ENCODE measurements at regions not wholly inside any gene's neighbourhood (a gene's known extent, or its start where the extent isn't known, plus 50 kb on each side); places are given as distances from the start of the nearest gene placed in this dataset.
"Not testable (repeated sequence)": the region's sequence is repeated elsewhere in the genome, so short reads cannot be mapped to it uniquely, and the experiment has no call there.

GRCh38 chr6:165770397-165771082 lies 107.5 kb upstream of the PDE10A start:
- no peak for DNase-seq

GRCh38 chr6:165769884-165770283 lies 106.8 kb upstream of the PDE10A start:
- DNase-seq: no peak

GRCh38 chr6:165769401-165769800 lies 106.4 kb upstream of the PDE10A start:
- DNase-seq: no peak

GRCh38 chr6:165768961-165769360 lies 105.9 kb upstream of the PDE10A start:
- no peak for DNase-seq

GRCh38 chr6:165767228-165767627 lies 104.2 kb upstream of the PDE10A start:
- no peak for DNase-seq

GRCh38 chr6:165766457-165766856 lies 103.4 kb upstream of the PDE10A start:
- no peak for DNase-seq

- DNase-seq: no peak
These were observed 103.0 kb upstream of the PDE10A start for GRCh38 chr6:165766026-165766425.

GRCh38 chr6:165765256-165765655 lies 102.2 kb upstream of the PDE10A start:
- not testable (repeated sequence) for DNase-seq

GRCh38 chr6:165762876-165763275 lies 99.8 kb upstream of the PDE10A start:
- DNase-seq: no peak

- DNase-seq: no peak
These were observed 99.1 kb upstream of the PDE10A start for GRCh38 chr6:165762125-165762524.

GRCh38 chr6:165760803-165761185 lies 97.8 kb upstream of the PDE10A start:
- no peak for DNase-seq

GRCh38 chr6:165760126-165760802 lies 97.2 kb upstream of the PDE10A start:
- DNase-seq: no peak

GRCh38 chr6:165758441-165758840 lies 95.4 kb upstream of the PDE10A start:
- DNase-seq: no peak

- DNase-seq: no peak
These were observed 92.5 kb upstream of the PDE10A start for GRCh38 chr6:165755583-165755982.

GRCh38 chr6:165753506-165753905 lies 90.5 kb upstream of the PDE10A start:
- DNase-seq: no peak

- DNase-seq: no peak
These were observed 89.4 kb upstream of the PDE10A start for GRCh38 chr6:165752451-165752850.

- DNase-seq: no peak
These were observed 88.4 kb upstream of the PDE10A start for GRCh38 chr6:165751486-165751885.

GRCh38 chr6:165749163-165749562 lies 86.1 kb upstream of the PDE10A start:
- DNase-seq: no peak

GRCh38 chr6:165748390-165748789 lies 85.3 kb upstream of the PDE10A start:
- DNase-seq: no peak

- DNase-seq: no peak
These were observed 84.9 kb upstream of the PDE10A start for GRCh38 chr6:165747963-165748362.

GRCh38 chr6:165746331-165746730 lies 83.3 kb upstream of the PDE10A start:
- DNase-seq: no peak

- DNase-seq: no peak
These were observed 82.5 kb upstream of the PDE10A start for GRCh38 chr6:165745492-165745891.

GRCh38 chr6:165744555-165745228 lies 81.7 kb upstream of the PDE10A start:
- DNase-seq: no peak

- DNase-seq: no peak
These were observed 80.4 kb upstream of the PDE10A start for GRCh38 chr6:165743366-165743898.
